Gastroesophageal sphincter (tissue), 4 donors: ENCODE measurements at regions not wholly inside any gene's neighbourhood (a gene's known extent, or its start where the extent isn't known, plus 50 kb on each side); places are given as distances from the start of the nearest gene placed in this dataset.

ENCODE experiments used
- ATAC-seq: fragments of 150-250 bp; one replicate; pipeline ENCODE4 v1.9.1; 2016; ENCODE audit warnings: mild to moderate bottlenecking, moderate library complexity
- H3K27ac ChIP-seq, 4 donors: fragments of 200-600 bp; sonication (generic) in 3 of 4; 1 replicate in 3 of 4; 2 replicates in 1 of 4; pipeline ENCODE4 v1.5.1; 2016 to 2019
- H3K27me3 ChIP-seq: fragments of 200-600 bp; sonication (generic); one replicate; pipeline ENCODE4 v1.5.1; 2019
- H3K36me3 ChIP-seq, 2 donors: fragments of 200-600 bp; sonication (generic); one replicate each; pipeline ENCODE4 v1.5.1; 2019; ENCODE audit warnings: control low read depth in 1 of 2
- H3K4me1 ChIP-seq, 3 donors: fragments of 200-600 bp; sonication (generic); 1 replicate in 2 of 3; 2 replicates in 1 of 3; pipeline ENCODE4 v1.5.1; 2016 to 2019; ENCODE audit warnings: control low read depth in 2 of 3
- H3K4me3 ChIP-seq, 2 donors: fragments of 200-600 bp; sonication (generic); one replicate each; pipeline ENCODE4 v1.5.1; 2019; ENCODE audit warnings: mild to moderate bottlenecking in 1 of 2, moderate library complexity in 1 of 2
- H3K9me3 ChIP-seq, 3 donors: fragments of 200-600 bp; sonication (generic); one replicate each; pipeline ENCODE4 v1.5.1; 2017 to 2019; ENCODE audit warnings: control low read depth in 2 of 3
- EP300 ChIP-seq: sonication (generic); formaldehyde crosslinking; IDR thresholded peaks from one replicate; pipeline ENCODE4 v1.6.1; 2017; ENCODE audit warnings: antibody characterized with exemption, mild to moderate bottlenecking
- POLR2A ChIP-seq, 2 donors: fragments of 450-650 bp; IDR thresholded peaks; one replicate each; pipeline ENCODE4 v1.6.1; 2017; ENCODE audit warnings: antibody characterized with exemption in 2 of 2, mild to moderate bottlenecking in 2 of 2, moderate library complexity in 1 of 2
- POLR2AphosphoS5 ChIP-seq: sonication (generic); formaldehyde crosslinking; IDR thresholded peaks from one replicate; pipeline ENCODE4 v1.6.1; 2017; ENCODE audit warnings: antibody characterized with exemption
- WGBS, 2 donors: methylation state at CpG; one replicate each; pipeline ENCODE4 v1.1.5; 2018; ENCODE audit warnings: low coverage in 1 of 2; 5-methylcytosine and 5-hydroxymethylcytosine counted together
- TF ChIP-seq, protein P1 (sequence below), 4 experiments: fragments of 200-600 bp in 2 of 4; fragments of 450-650 bp in 2 of 4; sonication (generic) in 1 of 4; IDR thresholded peaks; one replicate each; pipeline ENCODE4 v1.5.1; 2017 to 2019; ENCODE audit warnings: antibody characterized with exemption in 4 of 4, mild to moderate bottlenecking in 2 of 4, moderate library complexity in 2 of 4

DNA sequence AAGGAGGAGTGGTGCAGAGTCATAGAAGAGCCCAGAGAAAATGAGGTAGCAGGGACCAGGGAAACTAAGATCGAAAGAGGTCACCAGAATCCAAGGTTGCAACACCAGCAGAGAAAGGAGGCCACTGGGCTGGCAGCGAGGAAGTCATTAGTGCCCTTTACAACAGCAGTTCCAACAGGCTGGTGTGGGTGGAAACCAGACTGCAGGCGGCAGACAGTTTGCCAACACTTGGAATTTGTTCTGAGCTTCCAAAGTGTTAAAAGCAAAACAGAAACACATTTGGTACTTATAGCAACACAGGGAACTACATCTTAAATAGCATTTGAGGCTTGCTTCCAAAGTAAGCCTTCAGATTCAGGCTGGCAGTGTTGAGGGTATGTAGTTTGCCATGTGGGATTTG is 95.2 kb upstream of the PWP1 start:
- no peak for ATAC-seq
- Histone ChIP-seq H3K27ac (no peak overlapping the region), H3K4me3 (no peak overlapping the region), H3K9me3 (peaks cover 0 to 42% (median 0%) of the 10 kb centered on the region in 3 donors), H3K4me1 (no peaks in the 10 kb centered on the region), H3K27me3 (peaks cover 17% of the 10 kb centered on the region), H3K36me3 (no peaks in the 10 kb centered on the region)
- TF ChIP-seq POLR2A (IDR thresholded peaks at IDR 0.05) (no peak), POLR2AphosphoS5 (no peak), EP300 (no peak)
- TF ChIP-seq, protein P1, sequence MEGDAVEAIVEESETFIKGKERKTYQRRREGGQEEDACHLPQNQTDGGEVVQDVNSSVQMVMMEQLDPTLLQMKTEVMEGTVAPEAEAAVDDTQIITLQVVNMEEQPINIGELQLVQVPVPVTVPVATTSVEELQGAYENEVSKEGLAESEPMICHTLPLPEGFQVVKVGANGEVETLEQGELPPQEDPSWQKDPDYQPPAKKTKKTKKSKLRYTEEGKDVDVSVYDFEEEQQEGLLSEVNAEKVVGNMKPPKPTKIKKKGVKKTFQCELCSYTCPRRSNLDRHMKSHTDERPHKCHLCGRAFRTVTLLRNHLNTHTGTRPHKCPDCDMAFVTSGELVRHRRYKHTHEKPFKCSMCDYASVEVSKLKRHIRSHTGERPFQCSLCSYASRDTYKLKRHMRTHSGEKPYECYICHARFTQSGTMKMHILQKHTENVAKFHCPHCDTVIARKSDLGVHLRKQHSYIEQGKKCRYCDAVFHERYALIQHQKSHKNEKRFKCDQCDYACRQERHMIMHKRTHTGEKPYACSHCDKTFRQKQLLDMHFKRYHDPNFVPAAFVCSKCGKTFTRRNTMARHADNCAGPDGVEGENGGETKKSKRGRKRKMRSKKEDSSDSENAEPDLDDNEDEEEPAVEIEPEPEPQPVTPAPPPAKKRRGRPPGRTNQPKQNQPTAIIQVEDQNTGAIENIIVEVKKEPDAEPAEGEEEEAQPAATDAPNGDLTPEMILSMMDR (IDR thresholded peaks at IDR 0.05) = no peak
- 74 to 94% methylated on average over 3 of the region's 3 CpGs for WGBS, 2 donors

DNA sequence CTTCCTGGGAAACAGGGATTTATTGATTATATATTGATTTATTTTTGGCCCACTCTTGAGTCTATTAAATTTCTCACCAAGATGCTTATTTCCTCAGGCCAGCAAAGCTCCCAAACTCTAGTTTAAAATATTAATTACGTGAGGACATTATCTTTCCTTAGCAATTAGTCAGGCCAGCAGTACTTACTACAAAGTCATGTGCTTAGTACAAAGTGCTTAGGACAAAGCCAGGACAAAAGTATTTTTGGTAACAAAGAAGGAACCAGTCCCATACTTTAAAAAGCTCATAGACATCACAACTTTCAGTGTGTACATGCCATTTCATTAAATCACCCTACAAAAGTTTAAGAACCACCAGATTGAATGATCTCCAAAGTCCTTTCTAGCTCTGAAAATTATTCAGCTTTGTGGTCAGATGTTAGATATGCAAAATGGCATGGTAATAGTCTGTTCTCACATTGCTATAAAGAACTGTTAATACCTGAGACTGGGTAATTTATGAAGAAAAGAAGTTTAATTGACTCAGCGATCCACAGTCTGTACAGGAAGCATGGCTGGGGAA is 94.7 kb upstream of the PWP1 start:
- 79 to 88% methylated on average over 2 of the region's 2 CpGs for WGBS, 2 donors
- no peaks in the 10 kb centered on the region for H3K36me3 ChIP-seq
- peaks cover 13% of the 10 kb centered on the region for H3K27me3 ChIP-seq
- no peaks in the 10 kb centered on the region for H3K4me1 ChIP-seq
- ATAC-seq = no peak
- H3K4me3 ChIP-seq = no peak overlapping the region
- peaks cover 0 to 42% (median 0%) of the 10 kb centered on the region in 3 donors for H3K9me3 ChIP-seq
- no peak overlapping the region for H3K27ac ChIP-seq
- no peak for TF ChIP-seq POLR2AphosphoS5
- TF ChIP-seq POLR2A (IDR thresholded peaks at IDR 0.05) = no peak
- TF ChIP-seq, protein P1 (IDR thresholded peaks at IDR 0.05) = no peak
- no peak for TF ChIP-seq EP300

DNA sequence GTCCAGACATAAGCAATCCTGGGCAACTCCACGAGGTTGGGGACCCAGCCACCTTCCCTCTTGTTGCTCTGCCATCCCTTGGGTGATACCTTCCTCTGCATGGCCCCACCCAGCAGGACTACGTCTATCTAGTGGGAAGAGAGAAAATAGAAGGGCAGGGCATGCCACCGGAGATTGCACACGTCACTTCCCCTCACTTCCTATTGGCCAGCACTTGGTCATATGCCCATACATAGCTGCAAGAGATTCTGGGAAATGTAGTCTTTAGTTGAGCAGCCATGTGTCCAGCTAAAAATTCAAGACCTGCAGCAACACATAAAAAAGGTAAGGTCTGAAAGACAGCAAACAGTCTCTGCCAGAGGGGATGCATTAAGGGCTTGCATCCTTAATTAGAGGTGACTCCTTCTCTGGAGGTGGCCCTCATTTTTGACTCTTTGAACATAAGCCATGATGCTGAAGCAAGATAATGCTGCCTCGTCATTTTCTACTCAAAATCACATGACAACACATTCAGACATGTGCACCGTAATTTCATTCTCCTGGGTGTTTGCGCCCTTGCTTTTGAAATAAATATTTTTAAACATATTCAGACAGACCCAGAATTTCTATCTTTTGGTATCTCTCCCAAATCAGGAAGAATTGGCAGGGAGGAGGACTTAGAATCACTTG is 91.8 kb upstream of the PWP1 start:
- peaks cover 2% of the 10 kb centered on the region for H3K27me3 ChIP-seq
- H3K36me3 ChIP-seq = no peaks in the 10 kb centered on the region
- ATAC-seq = no peak
- WGBS, 2 donors = 73 to 78% methylated on average over 4 to 6 of the region's 7 CpGs
- H3K27ac ChIP-seq = no peak overlapping the region
- TF ChIP-seq POLR2A (IDR thresholded peaks at IDR 0.05) (no peak), EP300 (no peak), POLR2AphosphoS5 (no peak)
- TF ChIP-seq, protein P1 (IDR thresholded peaks at IDR 0.05) = no peak
- peaks cover 0 to 23% (median 0%) of the 10 kb centered on the region in 3 donors for H3K9me3 ChIP-seq
- no peaks in the 10 kb centered on the region for H3K4me1 ChIP-seq
- no peak overlapping the region for H3K4me3 ChIP-seq

DNA sequence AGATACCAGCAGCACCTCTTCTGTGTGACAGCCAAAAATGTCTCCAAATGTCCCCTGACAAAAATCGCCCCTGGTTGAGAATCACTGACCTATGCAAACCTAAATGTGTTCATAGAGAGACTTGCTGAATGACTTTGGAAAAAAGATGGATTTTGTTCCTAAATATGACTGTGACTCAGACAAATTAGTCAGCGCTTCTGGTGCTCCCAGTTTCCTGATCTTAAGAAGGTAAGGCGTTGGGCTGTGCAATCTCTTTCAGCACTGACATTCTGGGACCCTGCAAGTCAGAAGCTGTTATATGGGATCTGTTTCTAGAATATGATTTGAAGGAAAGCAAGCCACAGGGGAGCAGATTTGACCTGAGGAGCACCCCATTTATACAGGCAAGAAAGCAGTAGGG is 90.6 kb upstream of the PWP1 start:
- H3K4me1 ChIP-seq = no peaks in the 10 kb centered on the region
- no peak for TF ChIP-seq POLR2AphosphoS5
- no peak for TF ChIP-seq POLR2A (IDR thresholded peaks at IDR 0.05)
- TF ChIP-seq, protein P1 (IDR thresholded peaks at IDR 0.05) = no peak
- no peak for TF ChIP-seq EP300
- H3K9me3 ChIP-seq = peaks cover 0 to 23% (median 0%) of the 10 kb centered on the region in 3 donors
- no peak for ATAC-seq
- H3K36me3 ChIP-seq = no peaks in the 10 kb centered on the region
- peaks cover 5% of the 10 kb centered on the region for H3K27me3 ChIP-seq
- no peak overlapping the region for H3K27ac ChIP-seq
- H3K4me3 ChIP-seq = no peak overlapping the region
- 88 to 93% methylated on average over 1 to 3 of the region's 3 CpGs for WGBS, 2 donors
